GM23338 (cell line): ENCODE measurements at regions not wholly inside any gene's neighbourhood (a gene's known extent, or its start where the extent isn't known, plus 50 kb on each side); places are given as distances from the start of the nearest gene placed in this dataset.

Experiments
- ATAC-seq: fragments of 200-7000 bp; cut with Tn5 transposase; 3 replicates; pipeline ENCODE4 v1.9.1; 2020
- DNase-seq: peaks from one replicate; pipeline ENCODE4 v3.0.0-alpha.2; 2015; ENCODE audit warnings: low spot score
- H2AFZ ChIP-seq: fragments of 200-600 bp; sonication (generic); 2 replicates; pipeline ENCODE4 v1.8.0; 2016; ENCODE audit warnings: antibody characterized with exemption, mild to moderate bottlenecking, moderate library complexity
- H3F3A ChIP-seq: fragments of 200-600 bp; sonication (generic); replicated peaks from 2 replicates; pipeline ENCODE4 v1.8.0; 2017; ENCODE audit warnings: antibody characterized with exemption, mixed run types, low read depth
- H3K27ac ChIP-seq: fragments of 200-600 bp; sonication (generic); 2 replicates; pipeline ENCODE4 v1.6.1; 2016; ENCODE audit warnings: low read depth
- H3K27me3 ChIP-seq: fragments of 200-600 bp; sonication (generic); 2 replicates; pipeline ENCODE4 v1.8.0; 2016; ENCODE audit warnings: mild to moderate bottlenecking, mixed run types, moderate library complexity; ENCODE audit not compliant: insufficient read depth
- H3K36me3 ChIP-seq: fragments of 200-600 bp; sonication (generic); 2 replicates; pipeline ENCODE4 v1.8.0; 2016; ENCODE audit warnings: mild to moderate bottlenecking; ENCODE audit not compliant: insufficient read depth
- H3K4me1 ChIP-seq: fragments of 200-600 bp; sonication (generic); 2 replicates; pipeline ENCODE4 v1.8.0; 2016; ENCODE audit warnings: mild to moderate bottlenecking, moderate library complexity; ENCODE audit not compliant: insufficient read depth
- H3K4me2 ChIP-seq: fragments of 200-600 bp; sonication (generic); 2 replicates; pipeline ENCODE4 v1.7.1; 2017; ENCODE audit warnings: mixed run types
- H3K4me3 ChIP-seq: fragments of 200-600 bp; sonication (generic); 2 replicates; pipeline ENCODE4 v1.6.1; 2016; ENCODE audit warnings: mixed run types
- H3K79me2 ChIP-seq: fragments of 200-600 bp; sonication (generic); replicated peaks from 2 replicates; pipeline ENCODE4 v1.8.0; 2017; ENCODE audit warnings: mild to moderate bottlenecking; ENCODE audit not compliant: insufficient read depth
- H3K9me2 ChIP-seq: fragments of 200-600 bp; sonication (generic); 2 replicates; pipeline ENCODE4 v1.8.0; 2017; ENCODE audit not compliant: insufficient read depth
- H4K20me1 ChIP-seq: fragments of 200-600 bp; sonication (generic); replicated peaks from 2 replicates; pipeline ENCODE4 v1.8.0; 2017; ENCODE audit warnings: mild to moderate bottlenecking; ENCODE audit not compliant: insufficient read depth
- H3K27ac Mint-ChIP-seq: 2 replicates; pipeline ENCODE4 v1.8.0; 2020; ENCODE audit warnings: inconsistent platforms, mild to moderate bottlenecking, moderate library complexity, mixed read lengths
- H3K27me3 Mint-ChIP-seq: 3 replicates; pipeline ENCODE4 v1.8.0; 2022; ENCODE audit warnings: low read depth, mild to moderate bottlenecking, moderate library complexity, mixed read lengths, inconsistent platforms; ENCODE audit not compliant: insufficient read depth, poor library complexity
- H3K36me3 Mint-ChIP-seq: 3 replicates; pipeline ENCODE4 v1.8.0; 2021; ENCODE audit warnings: low read depth, mild to moderate bottlenecking, inconsistent platforms, moderate library complexity, mixed read lengths
- H3K4me1 Mint-ChIP-seq: 3 replicates; pipeline ENCODE4 v1.8.0; 2020; ENCODE audit warnings: mild to moderate bottlenecking, inconsistent platforms, mixed read lengths
- H3K4me3 Mint-ChIP-seq: 3 replicates; pipeline ENCODE4 v1.8.0; 2021; ENCODE audit warnings: moderate library complexity, mild to moderate bottlenecking, inconsistent platforms, mixed read lengths
- H3K9me3 Mint-ChIP-seq: 3 replicates; pipeline ENCODE4 v1.8.0; 2020; ENCODE audit warnings: moderate library complexity, mild to moderate bottlenecking, inconsistent platforms, mixed read lengths
- CREB1 ChIP-seq: fragments of 250-450 bp; sonication (Bioruptor Pico); IDR thresholded peaks from 2 replicates; pipeline ENCODE4 v1.5.0; 2020; ENCODE audit warnings: low read depth, mild to moderate bottlenecking, moderate library complexity
- EZH2 ChIP-seq: fragments of 200-600 bp; sonication (generic); IDR thresholded peaks from one replicate; pipeline ENCODE4 v1.8.0; 2017; ENCODE audit warnings: antibody characterized with exemption, mild to moderate bottlenecking, low read depth; ENCODE audit not compliant: unreplicated experiment
- EZH2phosphoT487 ChIP-seq: fragments of 200-600 bp; sonication (generic); IDR thresholded peaks from one replicate; pipeline ENCODE4 v1.8.1; 2018; ENCODE audit warnings: antibody characterized with exemption; ENCODE audit not compliant: unreplicated experiment
- NANOG ChIP-seq: IDR thresholded peaks from 2 replicates; pipeline ENCODE4 v1.6.1; 2016; ENCODE audit warnings: antibody characterized with exemption, borderline replicate concordance
- POLR2AphosphoS5 ChIP-seq: IDR thresholded peaks from 2 replicates; pipeline ENCODE4 v1.6.1; 2016; ENCODE audit warnings: antibody characterized with exemption, low read depth
- STAT1 ChIP-seq: IDR thresholded peaks from one replicate; pipeline ENCODE4 v1.6.1; 2016; ENCODE audit warnings: antibody characterized with exemption; ENCODE audit not compliant: unreplicated experiment
- ZNF114 ChIP-seq: fragments of 250-450 bp; sonication (Bioruptor Pico); IDR thresholded peaks from 2 replicates; pipeline ENCODE4 v1.5.0; 2020; ENCODE audit warnings: mild to moderate bottlenecking, moderate library complexity
- ZNF331 ChIP-seq: fragments of 250-450 bp; sonication (Bioruptor Pico); IDR thresholded peaks from 2 replicates; pipeline ENCODE4 v1.5.0; 2020; ENCODE audit warnings: low read depth, mild to moderate bottlenecking, moderate library complexity
- TF ChIP-seq, protein P1 (sequence below): fragments of 250-450 bp; sonication (Bioruptor Pico); IDR thresholded peaks from 2 replicates; pipeline ENCODE4 v1.5.0; 2020; ENCODE audit warnings: mild to moderate bottlenecking, moderate library complexity
- TF ChIP-seq, protein P2 (sequence below), 2 experiments: fragments of 200-600 bp in 1 of 2; sonication (generic) in 1 of 2; conservative IDR thresholded peaks; 2 replicates each; pipeline versions ENCODE4 v1.5.1 to v1.6.1; 2016 to 2017; ENCODE audit warnings: antibody characterized with exemption in 2 of 2, low read depth in 2 of 2, mild to moderate bottlenecking in 2 of 2, moderate library complexity in 1 of 2
- TF ChIP-seq, protein P3 (sequence below): IDR thresholded peaks from one replicate; pipeline ENCODE4 v1.6.1; 2018; ENCODE audit warnings: antibody characterized with exemption; ENCODE audit not compliant: unreplicated experiment
- TF ChIP-seq, protein P4 (sequence below): IDR thresholded peaks from 2 replicates; pipeline ENCODE4 v1.6.1; 2016; ENCODE audit warnings: antibody characterized with exemption

DNA sequence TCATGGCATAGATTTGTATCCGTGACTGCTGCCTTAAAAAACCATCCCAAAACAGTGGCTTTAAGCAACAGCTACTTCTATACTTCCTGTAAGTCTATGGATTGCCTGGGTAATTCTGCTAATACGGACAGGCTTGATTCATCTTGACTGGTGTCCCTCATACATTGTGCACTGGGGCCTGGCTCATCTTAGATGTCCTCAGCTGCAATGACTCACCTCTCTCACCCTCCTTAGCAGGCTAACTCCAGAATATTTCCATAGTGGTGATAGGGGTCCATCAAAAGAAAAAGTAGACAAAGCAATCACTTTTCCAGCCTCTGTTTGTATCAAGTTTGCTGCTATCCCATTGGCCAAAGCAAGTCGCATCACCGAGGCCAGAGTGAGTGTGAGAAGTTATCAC lies 409.1 kb upstream of the KAZN start:
- H3K4me2 ChIP-seq, result no peak overlapping the region

More for the DNA sequence above, 409.1 kb upstream of the KAZN start:
- H2AFZ ChIP-seq, result no peak overlapping the region
- Mint-ChIP-seq H3K27me3 (no peaks in the 10 kb centered on the region), H3K36me3 (no peaks in the 10 kb centered on the region; the same call in 2 of the 3 replicates), H3K4me1 (peaks cover 3% of the 10 kb centered on the region), H3K9me3 (peaks cover 3% of the 10 kb centered on the region; the same call in 2 of the 3 replicates), H3K27ac (no peak overlapping the region), H3K4me3 (no peak overlapping the region)
- H3F3A ChIP-seq, result no peaks in the 10 kb centered on the region
- ATAC-seq, result no peak
- TF ChIP-seq POLR2AphosphoS5 (no peak), CREB1 (no peak), EZH2 (no peak), ZNF114 (no peak), NANOG (no peak), STAT1 (no peak), EZH2phosphoT487 (no peak), ZNF331 (CRISPR knock-in tag) (no peak)
- TF ChIP-seq, protein P1, sequence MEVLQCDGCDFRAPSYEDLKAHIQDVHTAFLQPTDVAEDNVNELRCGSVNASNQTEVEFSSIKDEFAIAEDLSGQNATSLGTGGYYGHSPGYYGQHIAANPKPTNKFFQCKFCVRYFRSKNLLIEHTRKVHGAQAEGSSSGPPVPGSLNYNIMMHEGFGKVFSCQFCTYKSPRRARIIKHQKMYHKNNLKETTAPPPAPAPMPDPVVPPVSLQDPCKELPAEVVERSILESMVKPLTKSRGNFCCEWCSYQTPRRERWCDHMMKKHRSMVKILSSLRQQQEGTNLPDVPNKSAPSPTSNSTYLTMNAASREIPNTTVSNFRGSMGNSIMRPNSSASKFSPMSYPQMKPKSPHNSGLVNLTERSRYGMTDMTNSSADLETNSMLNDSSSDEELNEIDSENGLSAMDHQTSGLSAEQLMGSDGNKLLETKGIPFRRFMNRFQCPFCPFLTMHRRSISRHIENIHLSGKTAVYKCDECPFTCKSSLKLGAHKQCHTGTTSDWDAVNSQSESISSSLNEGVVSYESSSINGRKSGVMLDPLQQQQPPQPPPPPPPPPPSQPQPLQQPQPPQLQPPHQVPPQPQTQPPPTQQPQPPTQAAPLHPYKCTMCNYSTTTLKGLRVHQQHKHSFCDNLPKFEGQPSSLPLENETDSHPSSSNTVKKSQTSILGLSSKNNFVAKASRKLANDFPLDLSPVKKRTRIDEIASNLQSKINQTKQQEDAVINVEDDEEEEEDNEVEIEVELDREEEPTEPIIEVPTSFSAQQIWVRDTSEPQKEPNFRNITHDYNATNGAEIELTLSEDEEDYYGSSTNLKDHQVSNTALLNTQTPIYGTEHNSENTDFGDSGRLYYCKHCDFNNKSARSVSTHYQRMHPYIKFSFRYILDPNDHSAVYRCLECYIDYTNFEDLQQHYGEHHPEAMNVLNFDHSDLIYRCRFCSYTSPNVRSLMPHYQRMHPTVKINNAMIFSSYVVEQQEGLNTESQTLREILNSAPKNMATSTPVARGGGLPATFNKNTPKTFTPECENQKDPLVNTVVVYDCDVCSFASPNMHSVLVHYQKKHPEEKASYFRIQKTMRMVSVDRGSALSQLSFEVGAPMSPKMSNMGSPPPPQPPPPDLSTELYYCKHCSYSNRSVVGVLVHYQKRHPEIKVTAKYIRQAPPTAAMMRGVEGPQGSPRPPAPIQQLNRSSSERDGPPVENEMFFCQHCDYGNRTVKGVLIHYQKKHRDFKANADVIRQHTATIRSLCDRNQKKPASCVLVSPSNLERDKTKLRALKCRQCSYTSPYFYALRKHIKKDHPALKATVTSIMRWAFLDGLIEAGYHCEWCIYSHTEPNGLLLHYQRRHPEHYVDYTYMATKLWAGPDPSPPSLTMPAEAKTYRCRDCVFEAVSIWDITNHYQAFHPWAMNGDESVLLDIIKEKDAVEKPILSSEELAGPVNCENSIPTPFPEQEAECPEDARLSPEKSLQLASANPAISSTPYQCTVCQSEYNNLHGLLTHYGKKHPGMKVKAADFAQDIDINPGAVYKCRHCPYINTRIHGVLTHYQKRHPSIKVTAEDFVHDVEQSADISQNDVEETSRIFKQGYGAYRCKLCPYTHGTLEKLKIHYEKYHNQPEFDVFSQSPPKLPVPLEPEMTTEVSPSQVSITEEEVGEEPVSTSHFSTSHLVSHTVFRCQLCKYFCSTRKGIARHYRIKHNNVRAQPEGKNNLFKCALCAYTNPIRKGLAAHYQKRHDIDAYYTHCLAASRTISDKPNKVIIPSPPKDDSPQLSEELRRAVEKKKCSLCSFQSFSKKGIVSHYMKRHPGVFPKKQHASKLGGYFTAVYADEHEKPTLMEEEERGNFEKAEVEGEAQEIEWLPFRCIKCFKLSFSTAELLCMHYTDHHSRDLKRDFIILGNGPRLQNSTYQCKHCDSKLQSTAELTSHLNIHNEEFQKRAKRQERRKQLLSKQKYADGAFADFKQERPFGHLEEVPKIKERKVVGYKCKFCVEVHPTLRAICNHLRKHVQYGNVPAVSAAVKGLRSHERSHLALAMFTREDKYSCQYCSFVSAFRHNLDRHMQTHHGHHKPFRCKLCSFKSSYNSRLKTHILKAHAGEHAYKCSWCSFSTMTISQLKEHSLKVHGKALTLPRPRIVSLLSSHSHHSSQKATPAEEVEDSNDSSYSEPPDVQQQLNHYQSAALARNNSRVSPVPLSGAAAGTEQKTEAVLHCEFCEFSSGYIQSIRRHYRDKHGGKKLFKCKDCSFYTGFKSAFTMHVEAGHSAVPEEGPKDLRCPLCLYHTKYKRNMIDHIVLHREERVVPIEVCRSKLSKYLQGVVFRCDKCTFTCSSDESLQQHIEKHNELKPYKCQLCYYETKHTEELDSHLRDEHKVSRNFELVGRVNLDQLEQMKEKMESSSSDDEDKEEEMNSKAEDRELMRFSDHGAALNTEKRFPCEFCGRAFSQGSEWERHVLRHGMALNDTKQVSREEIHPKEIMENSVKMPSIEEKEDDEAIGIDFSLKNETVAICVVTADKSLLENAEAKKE (CRISPR knock-in tag), result no peak
- TF ChIP-seq, protein P2, sequence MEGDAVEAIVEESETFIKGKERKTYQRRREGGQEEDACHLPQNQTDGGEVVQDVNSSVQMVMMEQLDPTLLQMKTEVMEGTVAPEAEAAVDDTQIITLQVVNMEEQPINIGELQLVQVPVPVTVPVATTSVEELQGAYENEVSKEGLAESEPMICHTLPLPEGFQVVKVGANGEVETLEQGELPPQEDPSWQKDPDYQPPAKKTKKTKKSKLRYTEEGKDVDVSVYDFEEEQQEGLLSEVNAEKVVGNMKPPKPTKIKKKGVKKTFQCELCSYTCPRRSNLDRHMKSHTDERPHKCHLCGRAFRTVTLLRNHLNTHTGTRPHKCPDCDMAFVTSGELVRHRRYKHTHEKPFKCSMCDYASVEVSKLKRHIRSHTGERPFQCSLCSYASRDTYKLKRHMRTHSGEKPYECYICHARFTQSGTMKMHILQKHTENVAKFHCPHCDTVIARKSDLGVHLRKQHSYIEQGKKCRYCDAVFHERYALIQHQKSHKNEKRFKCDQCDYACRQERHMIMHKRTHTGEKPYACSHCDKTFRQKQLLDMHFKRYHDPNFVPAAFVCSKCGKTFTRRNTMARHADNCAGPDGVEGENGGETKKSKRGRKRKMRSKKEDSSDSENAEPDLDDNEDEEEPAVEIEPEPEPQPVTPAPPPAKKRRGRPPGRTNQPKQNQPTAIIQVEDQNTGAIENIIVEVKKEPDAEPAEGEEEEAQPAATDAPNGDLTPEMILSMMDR (conservative IDR thresholded peaks at IDR 0.05; ENCODE audit: low read depth in 2 of 2), result no peak
- TF ChIP-seq, protein P3, sequence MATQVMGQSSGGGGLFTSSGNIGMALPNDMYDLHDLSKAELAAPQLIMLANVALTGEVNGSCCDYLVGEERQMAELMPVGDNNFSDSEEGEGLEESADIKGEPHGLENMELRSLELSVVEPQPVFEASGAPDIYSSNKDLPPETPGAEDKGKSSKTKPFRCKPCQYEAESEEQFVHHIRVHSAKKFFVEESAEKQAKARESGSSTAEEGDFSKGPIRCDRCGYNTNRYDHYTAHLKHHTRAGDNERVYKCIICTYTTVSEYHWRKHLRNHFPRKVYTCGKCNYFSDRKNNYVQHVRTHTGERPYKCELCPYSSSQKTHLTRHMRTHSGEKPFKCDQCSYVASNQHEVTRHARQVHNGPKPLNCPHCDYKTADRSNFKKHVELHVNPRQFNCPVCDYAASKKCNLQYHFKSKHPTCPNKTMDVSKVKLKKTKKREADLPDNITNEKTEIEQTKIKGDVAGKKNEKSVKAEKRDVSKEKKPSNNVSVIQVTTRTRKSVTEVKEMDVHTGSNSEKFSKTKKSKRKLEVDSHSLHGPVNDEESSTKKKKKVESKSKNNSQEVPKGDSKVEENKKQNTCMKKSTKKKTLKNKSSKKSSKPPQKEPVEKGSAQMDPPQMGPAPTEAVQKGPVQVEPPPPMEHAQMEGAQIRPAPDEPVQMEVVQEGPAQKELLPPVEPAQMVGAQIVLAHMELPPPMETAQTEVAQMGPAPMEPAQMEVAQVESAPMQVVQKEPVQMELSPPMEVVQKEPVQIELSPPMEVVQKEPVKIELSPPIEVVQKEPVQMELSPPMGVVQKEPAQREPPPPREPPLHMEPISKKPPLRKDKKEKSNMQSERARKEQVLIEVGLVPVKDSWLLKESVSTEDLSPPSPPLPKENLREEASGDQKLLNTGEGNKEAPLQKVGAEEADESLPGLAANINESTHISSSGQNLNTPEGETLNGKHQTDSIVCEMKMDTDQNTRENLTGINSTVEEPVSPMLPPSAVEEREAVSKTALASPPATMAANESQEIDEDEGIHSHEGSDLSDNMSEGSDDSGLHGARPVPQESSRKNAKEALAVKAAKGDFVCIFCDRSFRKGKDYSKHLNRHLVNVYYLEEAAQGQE, result no peak
- TF ChIP-seq, protein P4, sequence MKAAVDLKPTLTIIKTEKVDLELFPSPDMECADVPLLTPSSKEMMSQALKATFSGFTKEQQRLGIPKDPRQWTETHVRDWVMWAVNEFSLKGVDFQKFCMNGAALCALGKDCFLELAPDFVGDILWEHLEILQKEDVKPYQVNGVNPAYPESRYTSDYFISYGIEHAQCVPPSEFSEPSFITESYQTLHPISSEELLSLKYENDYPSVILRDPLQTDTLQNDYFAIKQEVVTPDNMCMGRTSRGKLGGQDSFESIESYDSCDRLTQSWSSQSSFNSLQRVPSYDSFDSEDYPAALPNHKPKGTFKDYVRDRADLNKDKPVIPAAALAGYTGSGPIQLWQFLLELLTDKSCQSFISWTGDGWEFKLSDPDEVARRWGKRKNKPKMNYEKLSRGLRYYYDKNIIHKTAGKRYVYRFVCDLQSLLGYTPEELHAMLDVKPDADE, result no peak
- no peaks in the 10 kb centered on the region for H3K27me3 ChIP-seq
- no peak overlapping the region for H3K27ac ChIP-seq
- peaks cover 4% of the 10 kb centered on the region; the same call in 1 of the 2 replicates for H3K4me1 ChIP-seq
- H3K79me2 ChIP-seq, result no peaks in the 10 kb centered on the region
- H3K9me2 ChIP-seq, result peaks cover 26% of the 10 kb centered on the region
- DNase-seq, result no peak
- H3K4me3 ChIP-seq, result no peak overlapping the region
- no peaks in the 10 kb centered on the region for H3K36me3 ChIP-seq
- no peaks in the 10 kb centered on the region for H4K20me1 ChIP-seq
